ENCODE measurements at regions not wholly inside any gene's neighbourhood (a gene's known extent, or its start where the extent isn't known, plus 50 kb on each side); places are given as distances from the start of the nearest gene placed in this dataset.

DNA sequence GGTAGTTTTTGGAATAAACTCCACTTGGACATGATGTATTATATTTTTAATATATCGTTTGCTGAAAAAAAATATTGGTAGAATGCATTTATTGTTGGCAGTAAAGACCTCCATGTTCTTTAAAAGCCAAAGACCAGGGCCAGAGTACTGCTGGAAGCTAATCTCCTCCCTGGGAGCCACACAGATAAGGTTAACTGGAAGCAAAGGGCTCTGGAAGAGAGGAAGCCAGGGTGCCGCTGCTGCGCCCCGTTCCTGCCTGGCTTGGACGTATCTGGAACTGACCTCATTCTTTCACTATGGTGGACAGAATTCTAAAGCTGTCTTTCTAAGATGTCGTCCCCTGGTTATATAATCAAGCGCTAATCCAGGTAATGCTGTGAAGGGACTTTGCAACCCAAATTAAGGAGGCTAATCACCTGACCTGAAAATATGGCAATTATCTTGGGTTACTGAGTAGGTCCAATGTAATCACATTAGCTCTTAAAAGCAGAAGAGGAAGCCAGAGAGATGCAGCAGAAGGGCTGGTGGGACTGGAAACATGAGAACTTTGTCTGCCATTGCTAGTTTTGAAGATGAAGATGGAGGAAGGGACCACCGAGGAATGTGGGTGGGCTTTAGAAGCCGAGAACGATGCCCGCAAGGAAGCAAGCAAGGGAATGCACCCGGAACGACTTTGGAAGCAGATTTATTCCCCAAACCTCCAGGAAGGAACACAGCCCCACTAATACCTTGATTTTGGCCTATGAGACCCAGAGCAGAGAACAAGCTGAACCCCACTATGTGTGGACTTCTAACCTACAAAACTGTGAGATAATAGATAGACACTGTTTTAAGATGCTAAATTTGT is 167.7 kb upstream of the KCNJ15 start:
- TF ChIP-seq POLR2AphosphoS5 (IDR thresholded peaks at IDR 0.05) (no peak), POLR2A (IDR thresholded peaks at IDR 0.05) (no peak)
- TF ChIP-seq, protein P1, sequence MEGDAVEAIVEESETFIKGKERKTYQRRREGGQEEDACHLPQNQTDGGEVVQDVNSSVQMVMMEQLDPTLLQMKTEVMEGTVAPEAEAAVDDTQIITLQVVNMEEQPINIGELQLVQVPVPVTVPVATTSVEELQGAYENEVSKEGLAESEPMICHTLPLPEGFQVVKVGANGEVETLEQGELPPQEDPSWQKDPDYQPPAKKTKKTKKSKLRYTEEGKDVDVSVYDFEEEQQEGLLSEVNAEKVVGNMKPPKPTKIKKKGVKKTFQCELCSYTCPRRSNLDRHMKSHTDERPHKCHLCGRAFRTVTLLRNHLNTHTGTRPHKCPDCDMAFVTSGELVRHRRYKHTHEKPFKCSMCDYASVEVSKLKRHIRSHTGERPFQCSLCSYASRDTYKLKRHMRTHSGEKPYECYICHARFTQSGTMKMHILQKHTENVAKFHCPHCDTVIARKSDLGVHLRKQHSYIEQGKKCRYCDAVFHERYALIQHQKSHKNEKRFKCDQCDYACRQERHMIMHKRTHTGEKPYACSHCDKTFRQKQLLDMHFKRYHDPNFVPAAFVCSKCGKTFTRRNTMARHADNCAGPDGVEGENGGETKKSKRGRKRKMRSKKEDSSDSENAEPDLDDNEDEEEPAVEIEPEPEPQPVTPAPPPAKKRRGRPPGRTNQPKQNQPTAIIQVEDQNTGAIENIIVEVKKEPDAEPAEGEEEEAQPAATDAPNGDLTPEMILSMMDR (IDR thresholded peaks at IDR 0.05): no peak
